PC-9 (cell line): ENCODE measurements at regions not wholly inside any gene's neighbourhood (a gene's known extent, or its start where the extent isn't known, plus 50 kb on each side); places are given as distances from the start of the nearest gene placed in this dataset.

Source experiments
- CTCF ChIP-seq: fragments of 200-600 bp; sonication (generic); conservative IDR thresholded peaks from 2 replicates; pipeline ENCODE4 v1.6.1; 2017; ENCODE audit warnings: mixed run types, antibody characterized with exemption, mild to moderate bottlenecking, moderate library complexity
- EZH2 ChIP-seq: fragments of 200-600 bp; sonication (generic); IDR thresholded peaks from 2 replicates; pipeline ENCODE4 v1.8.0; 2017; ENCODE audit warnings: antibody characterized with exemption, low read depth

- TF ChIP-seq EZH2 (no peak), CTCF (no peak)
Measured at GRCh38 chr20:6348908-6349307, 226.1 kb upstream of the FERMT1 start.
